HL-60/S4 treated with retinoic acid at 250 ng/mL for 4 days and 3 days (cell line): ENCODE measurements at regions not wholly inside any gene's neighbourhood (a gene's known extent, or its start where the extent isn't known, plus 50 kb on each side); places are given as distances from the start of the nearest gene placed in this dataset.

Source experiments
- in situ Hi-C: fragments of 300-500 bp; cut with MboI; formaldehyde crosslinking; loops from 2 replicates; pipeline ENCODE4 v1.7.0; 2022; ENCODE audit warnings: low sequenced_read_pairs

GRCh38 chr12:89815225-89815624 is 106.6 kb upstream of the ATP2B1 start:
- in situ Hi-C loops, result no loop called here

GRCh38 chr12:89803412-89803811 is 94.8 kb upstream of the ATP2B1 start:
- in situ Hi-C loops, result no loop called here

GRCh38 chr12:89801284-89801683 is 92.6 kb upstream of the ATP2B1 start:
- in situ Hi-C loops, result no loop called here

GRCh38 chr12:89800435-89800834 is 91.8 kb upstream of the ATP2B1 start:
- in situ Hi-C loops, result no loop called here

GRCh38 chr12:89799316-89799715 is 90.7 kb upstream of the ATP2B1 start:
- in situ Hi-C loops, result no loop called here

- in situ Hi-C loops, result no loop called here
Observed at GRCh38 chr12:89797436-89797835, 88.8 kb upstream of the ATP2B1 start.

- in situ Hi-C loops, result no loop called here
Observed at GRCh38 chr12:89796798-89797382, 88.3 kb upstream of the ATP2B1 start.

GRCh38 chr12:89793946-89794345 is 85.3 kb upstream of the ATP2B1 start:
- in situ Hi-C loops, result no loop called here

- in situ Hi-C loops, result no loop called here
Observed at GRCh38 chr12:89791286-89791685, 82.6 kb upstream of the ATP2B1 start.

- in situ Hi-C loops, result no loop called here
Observed at GRCh38 chr12:89789862-89790261, 81.2 kb upstream of the ATP2B1 start.

GRCh38 chr12:89787763-89788162 is 79.1 kb upstream of the ATP2B1 start:
- in situ Hi-C loops, result no loop called here

GRCh38 chr12:89786177-89786810 is 77.7 kb upstream of the ATP2B1 start:
- in situ Hi-C loops, result no loop called here

- in situ Hi-C loops, result no loop called here
Observed at GRCh38 chr12:89783359-89784060, 74.9 kb upstream of the ATP2B1 start.

GRCh38 chr12:89782807-89783206 is 74.2 kb upstream of the ATP2B1 start:
- in situ Hi-C loops, result no loop called here

GRCh38 chr12:89781946-89782550 is 73.4 kb upstream of the ATP2B1 start:
- in situ Hi-C loops, result no loop called here

- in situ Hi-C loops, result no loop called here
Observed at GRCh38 chr12:89781156-89781555, 72.5 kb upstream of the ATP2B1 start.

- in situ Hi-C loops, result no loop called here
Observed at GRCh38 chr12:89779090-89779489, 70.5 kb upstream of the ATP2B1 start.

GRCh38 chr12:89777733-89778379 is 69.2 kb upstream of the ATP2B1 start:
- in situ Hi-C loops, result no loop called here

- in situ Hi-C loops, result no loop called here
Observed at GRCh38 chr12:89775986-89776365, 67.3 kb upstream of the ATP2B1 start.

- in situ Hi-C loops, result no loop called here
Observed at GRCh38 chr12:89775063-89775985, 66.7 kb upstream of the ATP2B1 start.
